VCaP (cell line): ENCODE measurements at regions not wholly inside any gene's neighbourhood (a gene's known extent, or its start where the extent isn't known, plus 50 kb on each side); places are given as distances from the start of the nearest gene placed in this dataset.

Experiments
- H3K27ac ChIP-seq: fragments of 450-650 bp; 2 replicates; pipeline ENCODE4 v1.5.1; 2017
- CTCF ChIP-seq: fragments of 450-650 bp; conservative IDR thresholded peaks from 2 replicates; pipeline ENCODE4 v1.5.1; 2017; ENCODE audit warnings: mild to moderate bottlenecking, moderate library complexity

- no peak overlapping the region for H3K27ac ChIP-seq
- TF ChIP-seq CTCF = no peak
Measured at GRCh38 chr4:71188951-71189350, 149.9 kb upstream of the SLC4A4 start.

GRCh38 chr4:71189471-71189870 lies 149.3 kb upstream of the SLC4A4 start:
- H3K27ac ChIP-seq = no peak overlapping the region
- TF ChIP-seq CTCF = no peak; the same call in 1 of the 2 replicates

GRCh38 chr4:71194454-71194853 lies 144.4 kb upstream of the SLC4A4 start:
- no peak overlapping the region for H3K27ac ChIP-seq
- no peak for TF ChIP-seq CTCF

- no peak overlapping the region for H3K27ac ChIP-seq
- no peak for TF ChIP-seq CTCF
Measured at GRCh38 chr4:71195924-71196323, 142.9 kb upstream of the SLC4A4 start.

- no peak overlapping the region for H3K27ac ChIP-seq
- no peak for TF ChIP-seq CTCF
Measured at GRCh38 chr4:71198958-71199357, 139.9 kb upstream of the SLC4A4 start.

GRCh38 chr4:71201057-71201456 lies 137.8 kb upstream of the SLC4A4 start:
- H3K27ac ChIP-seq = no peak overlapping the region
- no peak for TF ChIP-seq CTCF

- no peak overlapping the region for H3K27ac ChIP-seq
- TF ChIP-seq CTCF = no peak
Measured at GRCh38 chr4:71201817-71202576, 136.8 kb upstream of the SLC4A4 start.
